AG04450 (cell line): ENCODE measurements at regions not wholly inside any gene's neighbourhood (a gene's known extent, or its start where the extent isn't known, plus 50 kb on each side); places are given as distances from the start of the nearest gene placed in this dataset.
"Not testable (repeated sequence)": the region's sequence is repeated elsewhere in the genome, so short reads cannot be mapped to it uniquely, and the experiment has no call there.

Experiments used
- CTCF ChIA-PET: fragments of 300-600, 350-600 bp; formaldehyde crosslinking; extraction: SDS; loops from one replicate; lab custom pipeline; 2022; ENCODE audit warnings: antibody characterized with exemption, inconsistent platforms; lab: Charles Lee
- POLR2A ChIA-PET: fragments of 350-600 bp; formaldehyde crosslinking; extraction: SDS; loops from one replicate; lab custom pipeline; 2021; ENCODE audit warnings: antibody characterized with exemption, inconsistent platforms; lab: Yijun Ruan, JAX
- DNase-seq: peaks from one replicate; pipeline ENCODE4 v3.0.0-alpha.2; 2011; ENCODE audit warnings: low read depth, low spot score
- H3K27ac ChIP-seq: one replicate; pipeline ENCODE4 v1.5.1; 2012; ENCODE audit warnings: low read depth, low read length, control low read depth
- H3K27me3 ChIP-seq: one replicate; pipeline ENCODE4 v1.6.0; 2012; ENCODE audit warnings: low read length; ENCODE audit not compliant: control insufficient read depth, insufficient read depth
- H3K4me3 ChIP-seq: 2 replicates; pipeline ENCODE4 v1.5.1; 2011; ENCODE audit warnings: mild to moderate bottlenecking, low read depth, low read length, control low read depth
- H3K9me3 ChIP-seq: 2 replicates; pipeline ENCODE4 v1.5.1; 2012; ENCODE audit warnings: low read length; ENCODE audit not compliant: control insufficient read depth, insufficient read depth
- TF ChIP-seq, protein P1 (sequence below): IDR thresholded peaks from 2 replicates; pipeline ENCODE4 v1.5.1; 2011; ENCODE audit warnings: low read depth, low read length, control low read depth, inconsistent platforms

DNA sequence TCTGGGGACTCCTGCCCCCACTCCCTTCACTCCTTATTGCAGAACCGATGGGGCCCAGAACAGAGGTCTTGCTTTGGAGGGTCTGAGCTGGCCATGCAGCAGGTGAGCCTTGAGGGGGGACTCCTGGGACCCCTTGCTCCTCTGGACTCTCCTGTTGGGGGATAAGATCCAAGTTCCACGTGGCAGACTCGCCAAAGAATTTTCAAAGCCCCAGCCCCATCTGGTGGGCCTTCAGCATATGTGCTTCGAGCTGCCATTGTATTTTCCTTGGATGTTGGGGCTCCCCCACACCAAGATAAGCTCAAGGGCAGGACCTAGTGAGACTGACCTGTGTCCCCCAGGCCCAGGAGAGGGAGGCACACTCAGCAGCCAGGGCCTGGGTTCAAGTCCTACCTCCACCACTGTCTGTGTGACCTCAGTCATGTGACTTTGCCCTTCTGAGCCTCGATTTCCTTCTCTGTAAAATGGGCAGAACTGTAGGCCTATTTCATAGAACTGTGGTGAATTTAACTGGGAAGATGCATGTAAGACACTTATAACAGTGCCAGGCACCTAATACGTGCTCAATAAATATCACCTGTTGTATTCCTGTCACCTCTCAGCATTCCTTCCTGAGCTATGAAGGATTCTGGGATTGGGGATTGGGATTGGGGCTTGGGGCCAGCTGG lies 115.5 kb downstream of the VEGFA start:
- H3K9me3 ChIP-seq: no peaks in the 10 kb centered on the region; the same call in 1 of the 2 replicates
- H3K27me3 ChIP-seq: peaks cover 14% of the 10 kb centered on the region
- H3K27ac ChIP-seq: no peak overlapping the region
- POLR2A ChIA-PET: no interaction called here
- no peak overlapping the region for H3K4me3 ChIP-seq
- no peak for DNase-seq
- TF ChIP-seq, protein P1, sequence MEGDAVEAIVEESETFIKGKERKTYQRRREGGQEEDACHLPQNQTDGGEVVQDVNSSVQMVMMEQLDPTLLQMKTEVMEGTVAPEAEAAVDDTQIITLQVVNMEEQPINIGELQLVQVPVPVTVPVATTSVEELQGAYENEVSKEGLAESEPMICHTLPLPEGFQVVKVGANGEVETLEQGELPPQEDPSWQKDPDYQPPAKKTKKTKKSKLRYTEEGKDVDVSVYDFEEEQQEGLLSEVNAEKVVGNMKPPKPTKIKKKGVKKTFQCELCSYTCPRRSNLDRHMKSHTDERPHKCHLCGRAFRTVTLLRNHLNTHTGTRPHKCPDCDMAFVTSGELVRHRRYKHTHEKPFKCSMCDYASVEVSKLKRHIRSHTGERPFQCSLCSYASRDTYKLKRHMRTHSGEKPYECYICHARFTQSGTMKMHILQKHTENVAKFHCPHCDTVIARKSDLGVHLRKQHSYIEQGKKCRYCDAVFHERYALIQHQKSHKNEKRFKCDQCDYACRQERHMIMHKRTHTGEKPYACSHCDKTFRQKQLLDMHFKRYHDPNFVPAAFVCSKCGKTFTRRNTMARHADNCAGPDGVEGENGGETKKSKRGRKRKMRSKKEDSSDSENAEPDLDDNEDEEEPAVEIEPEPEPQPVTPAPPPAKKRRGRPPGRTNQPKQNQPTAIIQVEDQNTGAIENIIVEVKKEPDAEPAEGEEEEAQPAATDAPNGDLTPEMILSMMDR: no peak
- CTCF ChIA-PET: no interaction called here

DNA sequence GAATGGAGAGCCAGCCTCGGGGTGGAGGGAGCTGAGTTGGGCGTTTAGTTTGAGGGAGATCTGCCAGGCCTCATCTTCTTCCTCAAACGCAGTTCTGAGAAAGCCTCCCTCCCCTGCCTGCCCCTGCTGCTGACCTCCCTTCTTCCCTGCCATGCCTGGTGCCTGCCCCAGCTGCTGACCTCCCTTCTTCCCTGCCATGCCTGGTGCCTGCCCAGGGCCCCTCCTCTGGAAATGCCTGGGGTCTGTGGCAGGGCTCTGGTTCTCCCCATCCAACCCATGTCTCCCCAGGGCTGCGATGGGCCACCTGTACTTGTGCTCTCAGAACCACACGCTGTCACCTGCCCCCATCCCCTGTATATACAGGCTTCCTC lies 114.6 kb downstream of the VEGFA start:
- Histone ChIP-seq H3K4me3 (no peak overlapping the region), H3K27me3 (peaks cover 14% of the 10 kb centered on the region), H3K9me3 (no peaks in the 10 kb centered on the region; the same call in 1 of the 2 replicates), H3K27ac (no peak overlapping the region)
- POLR2A ChIA-PET: no interaction called here
- CTCF ChIA-PET: no interaction called here
- TF ChIP-seq, protein P1: no peak
- DNase-seq: no peak

DNA sequence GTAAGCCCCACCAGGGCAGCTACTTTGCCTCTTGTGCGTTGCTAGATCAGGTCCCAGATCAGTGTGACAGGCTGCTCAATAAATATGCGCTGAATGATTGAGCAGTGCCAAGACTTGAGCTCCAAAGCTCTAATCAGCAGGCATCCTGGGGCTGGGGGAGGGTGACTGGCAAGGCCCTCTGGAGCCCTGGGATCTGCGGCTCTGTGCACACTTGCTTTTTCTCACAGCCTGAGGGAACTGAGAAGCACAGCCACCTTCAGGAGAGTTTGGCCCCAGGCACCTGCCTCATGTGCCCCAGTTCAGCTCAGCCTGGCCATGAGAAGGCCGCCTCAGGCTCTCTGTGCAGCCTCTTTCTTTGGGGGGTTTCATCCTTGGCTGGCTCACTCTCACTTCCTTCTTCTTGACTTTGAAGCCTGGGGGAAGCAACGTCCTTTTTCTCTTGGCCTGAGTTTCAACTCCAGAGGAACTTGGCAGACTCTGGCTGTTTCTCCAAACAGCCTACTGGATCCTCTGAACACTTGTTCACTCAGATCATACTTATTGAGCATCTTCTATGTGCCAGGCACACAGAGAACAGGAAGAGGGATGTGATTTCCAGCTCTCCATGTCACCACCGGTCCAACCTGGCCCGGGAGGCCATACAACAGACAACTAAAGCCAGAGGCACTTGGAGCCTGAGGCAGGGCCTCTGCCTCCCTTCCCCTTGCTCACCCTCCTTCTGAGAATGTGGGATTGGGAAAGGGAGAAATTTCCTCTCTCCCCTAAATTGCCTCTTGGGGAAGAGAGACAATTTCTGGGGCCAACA lies 114.0 kb downstream of the VEGFA start:
- TF ChIP-seq, protein P1: no peak
- ChIA-PET POLR2A (no interaction called here), CTCF (interaction anchor here (0.9 kb wide), 1 partner anchor 114 kb away, joined by 4 read pairs; the partner anchor contains the start of gene VEGFA)
- Histone ChIP-seq H3K27ac (no peak overlapping the region), H3K4me3 (no peak overlapping the region), H3K9me3 (no peaks in the 10 kb centered on the region; the same call in 1 of the 2 replicates), H3K27me3 (peaks cover 16% of the 10 kb centered on the region)
- DNase-seq: no peak

DNA sequence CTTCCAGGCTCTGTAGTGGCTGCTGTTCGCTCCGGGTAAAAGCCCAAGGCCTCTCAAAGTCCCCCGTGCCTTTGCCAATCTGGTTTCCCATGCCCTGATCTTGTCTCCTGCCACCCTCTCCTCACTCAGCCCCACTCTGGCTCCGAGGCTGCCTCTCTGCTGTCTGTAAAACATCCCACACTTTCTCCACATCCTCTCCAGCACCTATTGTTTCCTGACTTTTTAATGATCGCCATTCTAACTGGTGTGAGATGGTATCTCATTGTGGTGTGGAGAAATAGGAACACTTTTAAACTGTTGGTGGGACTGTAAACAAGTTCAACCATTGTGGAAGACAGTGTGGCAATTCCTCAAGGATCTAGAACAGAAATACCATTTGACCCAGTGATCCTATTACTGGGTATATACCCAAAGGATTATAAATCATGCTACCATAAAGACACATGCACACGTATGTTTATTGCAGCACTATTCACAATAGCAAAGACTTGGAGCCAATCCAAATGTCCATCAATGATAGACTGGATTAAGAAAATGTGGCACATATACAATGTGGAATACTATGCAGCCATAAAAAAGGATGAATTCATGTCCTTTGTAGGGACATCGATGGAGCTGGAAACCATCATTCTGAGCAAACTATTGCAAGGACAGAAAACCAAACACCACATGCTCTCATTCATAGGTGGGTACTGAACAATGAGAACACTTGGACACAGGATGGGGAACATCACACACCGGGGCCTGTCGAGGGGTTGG lies 112.9 kb downstream of the VEGFA start:
- H3K27me3 ChIP-seq: peaks cover 16% of the 10 kb centered on the region
- POLR2A ChIA-PET, H3K9me3 ChIP-seq, DNase-seq, H3K27ac ChIP-seq, H3K4me3 ChIP-seq: not testable (repeated sequence)
- CTCF ChIA-PET: interaction anchor here (0.9 kb wide), 1 partner anchor 113 kb away, joined by 4 read pairs; the partner anchor contains the start of gene VEGFA

DNA sequence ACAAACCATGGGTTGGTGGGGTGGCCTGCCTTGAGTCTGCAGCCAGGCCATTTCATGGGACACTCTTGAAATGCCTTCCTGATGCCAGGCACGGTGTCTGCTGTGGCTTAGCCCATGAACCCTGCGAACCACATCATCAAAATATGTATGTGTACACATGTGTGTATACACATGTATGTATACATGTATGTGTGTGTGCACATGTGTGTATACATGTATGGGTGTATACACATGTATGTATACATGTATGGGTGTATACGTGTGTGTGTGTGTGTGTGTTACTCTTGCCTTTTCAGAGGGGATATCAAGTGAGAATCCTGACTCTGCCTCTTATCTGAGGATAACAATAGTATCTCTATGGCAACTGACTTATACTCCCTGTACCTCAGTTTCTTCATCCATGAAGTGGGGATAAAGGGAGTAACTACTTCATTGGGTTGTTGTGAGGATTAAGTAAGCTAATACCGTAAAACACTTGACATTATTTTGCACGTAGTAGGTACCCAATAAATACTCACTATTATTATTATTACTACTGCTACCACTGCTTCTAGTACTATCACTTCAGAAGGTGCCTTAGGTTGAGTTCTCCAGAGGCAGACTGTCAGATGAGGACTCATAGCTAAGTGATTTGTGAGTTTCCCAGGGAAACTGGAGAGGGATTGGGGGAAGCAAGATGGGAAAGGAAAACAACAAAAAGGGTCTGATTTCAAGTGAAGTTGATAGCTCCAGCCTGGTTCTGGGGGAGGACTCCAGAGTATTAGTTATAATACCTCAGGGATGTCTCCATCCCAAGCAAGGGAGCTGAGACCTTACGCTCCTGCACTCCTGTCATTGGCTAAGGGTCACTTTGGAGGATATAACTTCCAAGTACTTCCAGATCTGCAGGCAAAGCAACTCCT lies 110.5 kb downstream of the VEGFA start:
- Histone ChIP-seq H3K4me3 (no peak overlapping the region), H3K9me3 (no peaks in the 10 kb centered on the region; the same call in 1 of the 2 replicates), H3K27ac (no peak overlapping the region), H3K27me3 (peaks cover 14% of the 10 kb centered on the region)
- CTCF ChIA-PET: interaction anchor here (1.0 kb wide), 1 partner anchor 195 kb away, joined by 4 read pairs; no protein-coding TSS in a partner anchor
- POLR2A ChIA-PET: no interaction called here
- TF ChIP-seq, protein P1: no peak
- DNase-seq: no peak
